ENCODE measurements at regions not wholly inside any gene's neighbourhood (a gene's known extent, or its start where the extent isn't known, plus 50 kb on each side); places are given as distances from the start of the nearest gene placed in this dataset.

GRCh38 chr3:161879470-161879869 is 382.9 kb downstream of the OTOL1 start:
- Mint-ChIP-seq H3K36me3 (ENCODE audit: low read depth) (no peaks in the 10 kb centered on the region), H3K27me3 (ENCODE audit: low read depth) (no peaks in the 10 kb centered on the region), H3K9me3 (peaks cover 11% of the 10 kb centered on the region), H3K27ac (no peak overlapping the region), H3K4me3 (no peak overlapping the region), H3K4me1 (no peaks in the 10 kb centered on the region)
- no peak for TF ChIP-seq CTCF (IDR thresholded peaks at IDR 0.05; ENCODE audit: unreplicated experiment in 3 of 3)

- Mint-ChIP-seq H3K4me1 (no peaks in the 10 kb centered on the region), H3K27ac (no peak overlapping the region), H3K9me3 (peaks cover 12% of the 10 kb centered on the region), H3K27me3 (ENCODE audit: low read depth) (no peaks in the 10 kb centered on the region), H3K36me3 (ENCODE audit: low read depth) (no peaks in the 10 kb centered on the region), H3K4me3 (no peak overlapping the region)
- TF ChIP-seq CTCF (IDR thresholded peaks at IDR 0.05; ENCODE audit: unreplicated experiment in 3 of 3), result no peak
Measured at GRCh38 chr3:161884830-161885229, 388.2 kb downstream of the OTOL1 start.

- H3K9me3 Mint-ChIP-seq, result peaks cover 10% of the 10 kb centered on the region
- no peak for TF ChIP-seq CTCF (IDR thresholded peaks at IDR 0.05; ENCODE audit: unreplicated experiment in 3 of 3)
- no peak overlapping the region for H3K27ac Mint-ChIP-seq
- H3K4me3 Mint-ChIP-seq, result no peak overlapping the region
- peaks cover 3% of the 10 kb centered on the region for H3K27me3 Mint-ChIP-seq (ENCODE audit: low read depth)
- no peaks in the 10 kb centered on the region for H3K36me3 Mint-ChIP-seq (ENCODE audit: low read depth)
- peaks cover 15% of the 10 kb centered on the region for H3K4me1 Mint-ChIP-seq
Measured at GRCh38 chr3:161890147-161890625, 393.6 kb downstream of the OTOL1 start.

GRCh38 chr3:161893972-161894371 is 397.4 kb downstream of the OTOL1 start:
- Mint-ChIP-seq H3K36me3 (ENCODE audit: low read depth) (no peaks in the 10 kb centered on the region), H3K27ac (peak overlapping the region in 2 of 3 experiments; percentile 21 to 38), H3K27me3 (ENCODE audit: low read depth) (peaks cover 3% of the 10 kb centered on the region), H3K4me1 (peaks cover 15% of the 10 kb centered on the region), H3K9me3 (peaks cover 6% of the 10 kb centered on the region), H3K4me3 (no peak overlapping the region)
- TF ChIP-seq CTCF (IDR thresholded peaks at IDR 0.05; ENCODE audit: unreplicated experiment in 3 of 3), result no peak

GRCh38 chr3:161894657-161895056 is 398.0 kb downstream of the OTOL1 start:
- Mint-ChIP-seq H3K36me3 (ENCODE audit: low read depth) (no peaks in the 10 kb centered on the region), H3K9me3 (peaks cover 6% of the 10 kb centered on the region)
- TF ChIP-seq CTCF (IDR thresholded peaks at IDR 0.05; ENCODE audit: unreplicated experiment in 3 of 3), result no peak

GRCh38 chr3:161905520-161906132 is 409.0 kb downstream of the OTOL1 start:
- H3K4me1 Mint-ChIP-seq, result no peaks in the 10 kb centered on the region
- H3K36me3 Mint-ChIP-seq (ENCODE audit: low read depth), result no peaks in the 10 kb centered on the region
- no peaks in the 10 kb centered on the region for H3K9me3 Mint-ChIP-seq
- no peak overlapping the region for H3K4me3 Mint-ChIP-seq
- H3K27ac Mint-ChIP-seq, result no peak overlapping the region
- TF ChIP-seq CTCF (IDR thresholded peaks at IDR 0.05; ENCODE audit: unreplicated experiment in 3 of 3), result no peak
- no peaks in the 10 kb centered on the region for H3K27me3 Mint-ChIP-seq (ENCODE audit: low read depth)

More at GRCh38 chr3:161894657-161895056, 398.0 kb downstream of the OTOL1 start:
- Mint-ChIP-seq H3K4me1 (peaks cover 15% of the 10 kb centered on the region), H3K4me3 (no peak overlapping the region), H3K27ac (peak overlapping the region in 2 of 3 experiments; percentile 1 to 38), H3K27me3 (ENCODE audit: low read depth) (peaks cover 3% of the 10 kb centered on the region)

Data from nephron (organoid).